SK-N-SH (cell line): ENCODE measurements at regions not wholly inside any gene's neighbourhood (a gene's known extent, or its start where the extent isn't known, plus 50 kb on each side); places are given as distances from the start of the nearest gene placed in this dataset.

Source experiments
- GABPA ChIP-seq: IDR thresholded peaks from 2 replicates; pipeline ENCODE4 v1.4.0; 2012; ENCODE audit warnings: low read depth, mild to moderate bottlenecking
- NFIC ChIP-seq: IDR thresholded peaks from 2 replicates; pipeline ENCODE4 v1.4.0; 2012; ENCODE audit warnings: borderline replicate concordance
- RFX5 ChIP-seq: IDR thresholded peaks from 2 replicates; pipeline ENCODE4 v1.6.1; 2012; ENCODE audit warnings: mild to moderate bottlenecking, improper control_type of control experiment, low read length
- SMC3 ChIP-seq: IDR thresholded peaks from 2 replicates; pipeline ENCODE4 v1.6.1; 2012; ENCODE audit warnings: low read depth, low read length, improper control_type of control experiment
- TF ChIP-seq, protein P1 (sequence below): IDR thresholded peaks from 2 replicates; pipeline ENCODE4 v1.4.0; 2012; ENCODE audit warnings: low read depth
- TF ChIP-seq, protein P2 (sequence below): fragments of 150-350 bp; IDR thresholded peaks from 2 replicates; pipeline ENCODE4 v1.6.1; 2017; ENCODE audit warnings: antibody characterized with exemption, low read length, low read depth, borderline replicate concordance
- TF ChIP-seq, protein P3 (sequence below): fragments of 200-600 bp; sonication (generic); IDR thresholded peaks from 2 replicates; pipeline ENCODE4 v1.6.1; 2017; ENCODE audit warnings: antibody characterized with exemption, mild to moderate bottlenecking, moderate library complexity
- TF ChIP-seq, protein P4 (sequence below): IDR thresholded peaks from 2 replicates; pipeline ENCODE4 v1.6.1; 2012; ENCODE audit warnings: mild to moderate bottlenecking, low read depth, low read length, moderate library complexity

DNA sequence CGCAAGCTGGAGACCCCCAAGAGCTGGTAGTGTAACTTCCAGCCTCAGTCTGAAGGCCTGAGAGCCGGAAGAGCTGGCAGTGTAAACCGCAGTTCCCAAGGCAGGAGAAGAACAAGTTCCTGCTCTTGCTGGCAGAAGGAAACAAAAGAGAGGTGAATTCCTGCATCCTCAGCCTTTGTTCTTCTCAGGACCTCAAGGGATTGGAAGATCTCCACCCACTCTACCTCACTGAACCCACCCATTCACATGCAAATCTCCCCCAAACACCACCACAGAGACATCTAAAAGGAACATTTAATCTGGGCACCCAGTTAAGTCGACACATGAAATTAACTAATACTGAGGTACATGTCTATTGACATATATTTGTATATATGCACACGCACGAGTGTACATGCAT, 1310.3 kb downstream of the TBC1D22A start:
- TF ChIP-seq SMC3 (no peak), GABPA (no peak), RFX5 (no peak), NFIC (no peak)
- TF ChIP-seq, protein P1, sequence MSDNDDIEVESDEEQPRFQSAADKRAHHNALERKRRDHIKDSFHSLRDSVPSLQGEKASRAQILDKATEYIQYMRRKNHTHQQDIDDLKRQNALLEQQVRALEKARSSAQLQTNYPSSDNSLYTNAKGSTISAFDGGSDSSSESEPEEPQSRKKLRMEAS, result no peak
- TF ChIP-seq, protein P2, sequence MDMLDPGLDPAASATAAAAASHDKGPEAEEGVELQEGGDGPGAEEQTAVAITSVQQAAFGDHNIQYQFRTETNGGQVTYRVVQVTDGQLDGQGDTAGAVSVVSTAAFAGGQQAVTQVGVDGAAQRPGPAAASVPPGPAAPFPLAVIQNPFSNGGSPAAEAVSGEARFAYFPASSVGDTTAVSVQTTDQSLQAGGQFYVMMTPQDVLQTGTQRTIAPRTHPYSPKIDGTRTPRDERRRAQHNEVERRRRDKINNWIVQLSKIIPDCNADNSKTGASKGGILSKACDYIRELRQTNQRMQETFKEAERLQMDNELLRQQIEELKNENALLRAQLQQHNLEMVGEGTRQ, result no peak
- TF ChIP-seq, protein P3, sequence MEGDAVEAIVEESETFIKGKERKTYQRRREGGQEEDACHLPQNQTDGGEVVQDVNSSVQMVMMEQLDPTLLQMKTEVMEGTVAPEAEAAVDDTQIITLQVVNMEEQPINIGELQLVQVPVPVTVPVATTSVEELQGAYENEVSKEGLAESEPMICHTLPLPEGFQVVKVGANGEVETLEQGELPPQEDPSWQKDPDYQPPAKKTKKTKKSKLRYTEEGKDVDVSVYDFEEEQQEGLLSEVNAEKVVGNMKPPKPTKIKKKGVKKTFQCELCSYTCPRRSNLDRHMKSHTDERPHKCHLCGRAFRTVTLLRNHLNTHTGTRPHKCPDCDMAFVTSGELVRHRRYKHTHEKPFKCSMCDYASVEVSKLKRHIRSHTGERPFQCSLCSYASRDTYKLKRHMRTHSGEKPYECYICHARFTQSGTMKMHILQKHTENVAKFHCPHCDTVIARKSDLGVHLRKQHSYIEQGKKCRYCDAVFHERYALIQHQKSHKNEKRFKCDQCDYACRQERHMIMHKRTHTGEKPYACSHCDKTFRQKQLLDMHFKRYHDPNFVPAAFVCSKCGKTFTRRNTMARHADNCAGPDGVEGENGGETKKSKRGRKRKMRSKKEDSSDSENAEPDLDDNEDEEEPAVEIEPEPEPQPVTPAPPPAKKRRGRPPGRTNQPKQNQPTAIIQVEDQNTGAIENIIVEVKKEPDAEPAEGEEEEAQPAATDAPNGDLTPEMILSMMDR, result no peak
- TF ChIP-seq, protein P4, sequence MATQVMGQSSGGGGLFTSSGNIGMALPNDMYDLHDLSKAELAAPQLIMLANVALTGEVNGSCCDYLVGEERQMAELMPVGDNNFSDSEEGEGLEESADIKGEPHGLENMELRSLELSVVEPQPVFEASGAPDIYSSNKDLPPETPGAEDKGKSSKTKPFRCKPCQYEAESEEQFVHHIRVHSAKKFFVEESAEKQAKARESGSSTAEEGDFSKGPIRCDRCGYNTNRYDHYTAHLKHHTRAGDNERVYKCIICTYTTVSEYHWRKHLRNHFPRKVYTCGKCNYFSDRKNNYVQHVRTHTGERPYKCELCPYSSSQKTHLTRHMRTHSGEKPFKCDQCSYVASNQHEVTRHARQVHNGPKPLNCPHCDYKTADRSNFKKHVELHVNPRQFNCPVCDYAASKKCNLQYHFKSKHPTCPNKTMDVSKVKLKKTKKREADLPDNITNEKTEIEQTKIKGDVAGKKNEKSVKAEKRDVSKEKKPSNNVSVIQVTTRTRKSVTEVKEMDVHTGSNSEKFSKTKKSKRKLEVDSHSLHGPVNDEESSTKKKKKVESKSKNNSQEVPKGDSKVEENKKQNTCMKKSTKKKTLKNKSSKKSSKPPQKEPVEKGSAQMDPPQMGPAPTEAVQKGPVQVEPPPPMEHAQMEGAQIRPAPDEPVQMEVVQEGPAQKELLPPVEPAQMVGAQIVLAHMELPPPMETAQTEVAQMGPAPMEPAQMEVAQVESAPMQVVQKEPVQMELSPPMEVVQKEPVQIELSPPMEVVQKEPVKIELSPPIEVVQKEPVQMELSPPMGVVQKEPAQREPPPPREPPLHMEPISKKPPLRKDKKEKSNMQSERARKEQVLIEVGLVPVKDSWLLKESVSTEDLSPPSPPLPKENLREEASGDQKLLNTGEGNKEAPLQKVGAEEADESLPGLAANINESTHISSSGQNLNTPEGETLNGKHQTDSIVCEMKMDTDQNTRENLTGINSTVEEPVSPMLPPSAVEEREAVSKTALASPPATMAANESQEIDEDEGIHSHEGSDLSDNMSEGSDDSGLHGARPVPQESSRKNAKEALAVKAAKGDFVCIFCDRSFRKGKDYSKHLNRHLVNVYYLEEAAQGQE, result no peak
